ENCODE measurements at regions not wholly inside any gene's neighbourhood (a gene's known extent, or its start where the extent isn't known, plus 50 kb on each side); places are given as distances from the start of the nearest gene placed in this dataset.

DNA sequence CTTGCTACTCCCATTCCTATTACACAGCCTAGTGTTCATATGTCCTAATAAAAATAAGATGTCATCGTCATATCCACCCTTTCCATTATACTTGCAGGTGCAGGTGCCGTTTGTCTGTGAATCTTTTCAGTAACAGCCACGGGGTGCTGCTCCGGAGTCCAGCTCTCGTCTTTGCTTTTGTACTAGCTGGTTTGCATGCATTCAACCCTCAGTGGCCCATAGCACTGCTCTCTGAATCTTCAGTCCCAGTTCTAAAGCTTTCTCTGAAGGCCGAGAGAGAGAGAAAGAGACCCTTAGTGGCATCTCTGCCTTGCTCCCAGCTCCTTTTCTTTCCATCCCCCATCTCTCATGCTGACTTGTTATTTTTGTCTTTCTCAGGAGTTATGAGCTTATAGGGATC, 468.5 kb downstream of the TMEM232 start:
- Histone ChIP-seq H3K79me1 (ENCODE audit: insufficient read depth, low read depth, low read length, poor library complexity, severe bottlenecking) (no peaks in the 10 kb centered on the region), H3K27me3 (ENCODE audit: insufficient read depth, low read length) (no peaks in the 10 kb centered on the region), H3K18ac (ENCODE audit: insufficient read length, low read depth, low read length) (no peak overlapping the region), H3K23me2 (ENCODE audit: insufficient read length, low read depth, low read length, poor library complexity, severe bottlenecking) (no peaks in the 10 kb centered on the region), H3K9ac (ENCODE audit: extremely low read depth, insufficient read length, low read length) (no peak overlapping the region), H3K4me2 (ENCODE audit: insufficient read depth, insufficient read length, low read length) (no peak overlapping the region), H3K27ac (ENCODE audit: insufficient read length, low read depth, low read length) (no peak overlapping the region), H3K9me3 (ENCODE audit: control insufficient read depth, low read depth, low read length) (no peaks in the 10 kb centered on the region), H2BK20ac (ENCODE audit: low read depth, low read length, poor library complexity, severe bottlenecking) (no peak overlapping the region), H4K20me1 (ENCODE audit: control insufficient read depth, insufficient read depth, insufficient read length) (no peaks in the 10 kb centered on the region), H2AK5ac (ENCODE audit: insufficient read length, low read length) (no peak overlapping the region), H2BK120ac (ENCODE audit: low read depth, low read length, poor library complexity, severe bottlenecking) (no peak overlapping the region), H3K56ac (ENCODE audit: insufficient read length, low read depth, low read length) (no peak overlapping the region), H3K4ac (ENCODE audit: low read depth, low read length) (no peak overlapping the region), H2BK12ac (ENCODE audit: insufficient read length, low read depth, low read length) (no peak overlapping the region), H3K79me2 (ENCODE audit: insufficient read depth, low read length) (no peaks in the 10 kb centered on the region), H3T11ph (ENCODE audit: low read length) (no peak overlapping the region), H2BK15ac (ENCODE audit: low read depth, low read length) (no peak overlapping the region), H2AFZ (ENCODE audit: low read length) (no peak overlapping the region), H4K8ac (replicated peaks; ENCODE audit: insufficient read length, low read depth, low read length) (no peak overlapping the region), H4K5ac (ENCODE audit: insufficient read length, low read depth, low read length) (no peak overlapping the region), H3K23ac (ENCODE audit: insufficient read length, low read depth, low read length) (no peak overlapping the region), H4K91ac (ENCODE audit: insufficient read length, low read depth, low read length) (no peak overlapping the region), H3K14ac (ENCODE audit: insufficient read depth, low read length) (no peak overlapping the region), H2BK5ac (ENCODE audit: insufficient read length, low read length) (no peak overlapping the region), H3K4me1 (ENCODE audit: insufficient read depth, low read length) (no peaks in the 10 kb centered on the region)
- DNase-seq = no peak
- TF ChIP-seq, protein P1, sequence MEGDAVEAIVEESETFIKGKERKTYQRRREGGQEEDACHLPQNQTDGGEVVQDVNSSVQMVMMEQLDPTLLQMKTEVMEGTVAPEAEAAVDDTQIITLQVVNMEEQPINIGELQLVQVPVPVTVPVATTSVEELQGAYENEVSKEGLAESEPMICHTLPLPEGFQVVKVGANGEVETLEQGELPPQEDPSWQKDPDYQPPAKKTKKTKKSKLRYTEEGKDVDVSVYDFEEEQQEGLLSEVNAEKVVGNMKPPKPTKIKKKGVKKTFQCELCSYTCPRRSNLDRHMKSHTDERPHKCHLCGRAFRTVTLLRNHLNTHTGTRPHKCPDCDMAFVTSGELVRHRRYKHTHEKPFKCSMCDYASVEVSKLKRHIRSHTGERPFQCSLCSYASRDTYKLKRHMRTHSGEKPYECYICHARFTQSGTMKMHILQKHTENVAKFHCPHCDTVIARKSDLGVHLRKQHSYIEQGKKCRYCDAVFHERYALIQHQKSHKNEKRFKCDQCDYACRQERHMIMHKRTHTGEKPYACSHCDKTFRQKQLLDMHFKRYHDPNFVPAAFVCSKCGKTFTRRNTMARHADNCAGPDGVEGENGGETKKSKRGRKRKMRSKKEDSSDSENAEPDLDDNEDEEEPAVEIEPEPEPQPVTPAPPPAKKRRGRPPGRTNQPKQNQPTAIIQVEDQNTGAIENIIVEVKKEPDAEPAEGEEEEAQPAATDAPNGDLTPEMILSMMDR (conservative IDR thresholded peaks at IDR 0.05) = no peak
- H3K27ac Mint-ChIP-seq = no peak overlapping the region
- WGBS (ENCODE audit: extremely low coverage, insufficient read length, low lambda C conversion rate) = no CpG with 5 or more reads among the region's 6 CpGs
- peaks cover 6 to 24% of the 10 kb centered on the region in 2 experiments; a peak in 1 of 4 replicates for H3K4me1 Mint-ChIP-seq
- H3K27me3 Mint-ChIP-seq (ENCODE audit: low read depth) = no peaks in the 10 kb centered on the region
- H3K9me3 Mint-ChIP-seq = no peaks in the 10 kb centered on the region
- no peak overlapping the region for H3K4me3 Mint-ChIP-seq
- no peaks in the 10 kb centered on the region for H3K36me3 Mint-ChIP-seq (ENCODE audit: insufficient read depth in 1 of 3, low read depth in 3 of 3)

Measured in H9 (cell line).